Activated naive CD4-positive, alpha-beta T cell treated with anti-CD3 and anti-CD28 coated beads, Interleukin-2, amount 50 U/mL, for 24 hours (primary cell): ENCODE measurements at regions not wholly inside any gene's neighbourhood (a gene's known extent, or its start where the extent isn't known, plus 50 kb on each side); places are given as distances from the start of the nearest gene placed in this dataset.
"Not testable (repeated sequence)": the region's sequence is repeated elsewhere in the genome, so short reads cannot be mapped to it uniquely, and the experiment has no call there.

Source experiments
- H3K27ac Mint-ChIP-seq: one replicate; pipeline ENCODE4 v1.8.0; 2021; ENCODE audit warnings: mild to moderate bottlenecking, mixed read lengths
- H3K27me3 Mint-ChIP-seq: one replicate; pipeline ENCODE4 v1.8.0; 2021; ENCODE audit warnings: mixed read lengths
- H3K36me3 Mint-ChIP-seq: one replicate; pipeline ENCODE4 v1.8.0; 2021; ENCODE audit warnings: mixed read lengths
- H3K4me1 Mint-ChIP-seq: one replicate; pipeline ENCODE4 v1.8.0; 2021; ENCODE audit warnings: mixed read lengths
- H3K4me3 Mint-ChIP-seq: one replicate; pipeline ENCODE4 v1.8.0; 2021; ENCODE audit warnings: mild to moderate bottlenecking, mixed read lengths
- H3K9me3 Mint-ChIP-seq: one replicate; pipeline ENCODE4 v1.8.0; 2021; ENCODE audit warnings: mixed read lengths

DNA sequence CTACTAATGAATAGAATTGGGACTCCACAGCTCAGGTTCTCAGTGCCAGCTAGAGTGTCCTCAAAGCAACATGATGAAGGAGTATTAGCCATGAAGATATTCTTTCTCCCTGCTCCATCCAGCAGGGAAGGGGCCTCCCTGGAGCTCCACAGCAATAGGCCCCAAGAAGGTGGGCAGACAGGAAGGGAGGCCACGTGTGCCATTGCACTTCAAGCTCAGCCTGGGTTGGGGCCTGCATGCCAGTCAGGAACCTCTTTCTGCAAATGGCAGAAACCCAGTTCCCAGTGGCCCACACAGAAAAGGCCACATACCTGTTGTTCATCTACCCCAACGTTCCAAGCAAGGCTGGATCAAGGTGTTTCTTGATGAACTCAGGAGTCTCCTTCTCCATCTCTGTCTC lies 357.5 kb upstream of the SFSWAP start:
- Mint-ChIP-seq H3K27ac (no peak overlapping the region), H3K9me3 (no peaks in the 10 kb centered on the region), H3K36me3 (no peaks in the 10 kb centered on the region), H3K4me1 (no peaks in the 10 kb centered on the region), H3K4me3 (no peak overlapping the region), H3K27me3 (peaks cover 2% of the 10 kb centered on the region)

- no peak overlapping the region for H3K4me3 Mint-ChIP-seq
- H3K4me1 Mint-ChIP-seq, result no peaks in the 10 kb centered on the region
- H3K27me3 Mint-ChIP-seq, result peaks cover 2% of the 10 kb centered on the region
- no peaks in the 10 kb centered on the region for H3K9me3 Mint-ChIP-seq
- no peaks in the 10 kb centered on the region for H3K36me3 Mint-ChIP-seq
- no peak overlapping the region for H3K27ac Mint-ChIP-seq
Measured at GRCh38 chr12:131353826-131354225, 357.1 kb upstream of the SFSWAP start.

GRCh38 chr12:131355361-131356245 lies 355.3 kb upstream of the SFSWAP start:
- no peaks in the 10 kb centered on the region for H3K4me1 Mint-ChIP-seq
- no peaks in the 10 kb centered on the region for H3K9me3 Mint-ChIP-seq
- no peaks in the 10 kb centered on the region for H3K36me3 Mint-ChIP-seq
- H3K4me3 Mint-ChIP-seq, result no peak overlapping the region
- no peaks in the 10 kb centered on the region for H3K27me3 Mint-ChIP-seq
- no peak overlapping the region for H3K27ac Mint-ChIP-seq

- Mint-ChIP-seq H3K9me3 (no peaks in the 10 kb centered on the region), H3K27ac (no peak overlapping the region), H3K4me1 (no peaks in the 10 kb centered on the region), H3K27me3 (no peaks in the 10 kb centered on the region), H3K4me3 (no peak overlapping the region), H3K36me3 (no peaks in the 10 kb centered on the region)
Measured at GRCh38 chr12:131356485-131357184, 354.3 kb upstream of the SFSWAP start.

GRCh38 chr12:131357185-131357747 lies 353.6 kb upstream of the SFSWAP start:
- no peaks in the 10 kb centered on the region for H3K9me3 Mint-ChIP-seq
- no peaks in the 10 kb centered on the region for H3K4me1 Mint-ChIP-seq

DNA sequence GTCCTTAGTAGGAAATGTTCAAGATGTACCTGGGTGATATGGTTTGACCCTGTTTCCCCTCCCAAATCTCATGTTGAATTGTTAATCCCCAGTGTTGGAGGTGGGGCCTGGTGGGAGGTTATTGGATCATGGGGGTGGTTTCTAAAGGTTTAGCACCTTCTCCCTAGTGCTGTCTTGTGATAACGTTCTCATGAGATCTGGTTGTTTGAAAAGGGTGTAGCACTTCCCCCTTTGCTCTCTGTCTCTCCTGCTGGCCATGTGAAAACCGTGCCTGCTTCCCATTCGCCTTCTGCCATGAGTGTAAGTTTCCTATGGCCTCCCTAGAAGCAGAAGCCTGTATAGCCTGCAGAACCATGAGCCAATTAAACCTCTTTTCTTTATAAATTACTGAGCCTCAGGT lies 353.0 kb upstream of the SFSWAP start:
- Mint-ChIP-seq H3K4me3 (no peak overlapping the region), H3K4me1 (no peaks in the 10 kb centered on the region), H3K9me3 (no peaks in the 10 kb centered on the region), H3K36me3 (no peaks in the 10 kb centered on the region), H3K27me3 (no peaks in the 10 kb centered on the region), H3K27ac (no peak overlapping the region)

More at GRCh38 chr12:131357185-131357747, 353.6 kb upstream of the SFSWAP start:
- H3K27ac Mint-ChIP-seq, result no peak overlapping the region
- no peaks in the 10 kb centered on the region for H3K36me3 Mint-ChIP-seq
- no peak overlapping the region for H3K4me3 Mint-ChIP-seq
- H3K27me3 Mint-ChIP-seq, result no peaks in the 10 kb centered on the region

- Mint-ChIP-seq H3K9me3 (no peaks in the 10 kb centered on the region), H3K4me3 (no peak overlapping the region), H3K27me3 (peaks cover 4% of the 10 kb centered on the region), H3K4me1 (no peaks in the 10 kb centered on the region), H3K27ac (no peak overlapping the region), H3K36me3 (no peaks in the 10 kb centered on the region)
Measured at GRCh38 chr12:131362291-131363211, 348.3 kb upstream of the SFSWAP start.

- Mint-ChIP-seq H3K36me3 (no peaks in the 10 kb centered on the region), H3K4me3 (no peak overlapping the region), H3K9me3 (no peaks in the 10 kb centered on the region), H3K27ac (no peak overlapping the region), H3K4me1 (no peaks in the 10 kb centered on the region), H3K27me3 (peaks cover 4% of the 10 kb centered on the region)
Measured at GRCh38 chr12:131363393-131363792, 347.5 kb upstream of the SFSWAP start.

DNA sequence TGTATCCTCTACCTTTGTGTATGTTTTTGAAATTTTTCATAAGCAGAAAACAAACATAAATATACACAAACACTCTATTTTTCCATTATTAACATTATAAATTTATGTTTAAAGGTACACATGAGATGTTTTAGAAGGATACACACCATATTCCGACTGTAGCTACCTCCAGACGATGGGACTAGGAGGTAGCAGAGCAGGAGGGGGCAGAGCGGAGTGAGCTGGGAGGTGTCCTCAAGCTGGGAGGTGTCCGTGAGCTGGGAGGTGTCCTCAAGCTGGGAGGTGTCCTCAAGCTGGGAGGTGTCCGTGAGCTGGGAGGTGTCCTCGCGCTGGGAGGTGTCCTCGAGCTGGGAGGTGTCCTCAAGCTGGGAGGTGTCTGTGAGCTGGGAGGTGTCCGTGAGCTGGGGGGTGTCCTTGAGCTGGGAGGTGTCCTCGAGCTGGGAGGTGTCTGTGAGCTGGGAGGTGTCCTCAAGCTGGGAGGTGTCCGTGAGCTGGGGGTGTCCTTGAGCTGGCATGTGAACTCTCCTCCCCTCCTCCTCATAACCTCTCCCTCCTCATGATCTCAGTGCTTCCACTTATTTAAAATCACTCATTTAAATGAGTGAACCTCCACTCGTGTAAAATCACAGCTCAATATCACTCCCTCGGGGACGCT lies 346.9 kb upstream of the SFSWAP start:
- no peaks in the 10 kb centered on the region for H3K36me3 Mint-ChIP-seq
- H3K4me3 Mint-ChIP-seq, result no peak overlapping the region
- no peaks in the 10 kb centered on the region for H3K4me1 Mint-ChIP-seq
- H3K27me3 Mint-ChIP-seq, result peaks cover 4% of the 10 kb centered on the region
- H3K9me3 Mint-ChIP-seq, result no peaks in the 10 kb centered on the region
- no peak overlapping the region for H3K27ac Mint-ChIP-seq

DNA sequence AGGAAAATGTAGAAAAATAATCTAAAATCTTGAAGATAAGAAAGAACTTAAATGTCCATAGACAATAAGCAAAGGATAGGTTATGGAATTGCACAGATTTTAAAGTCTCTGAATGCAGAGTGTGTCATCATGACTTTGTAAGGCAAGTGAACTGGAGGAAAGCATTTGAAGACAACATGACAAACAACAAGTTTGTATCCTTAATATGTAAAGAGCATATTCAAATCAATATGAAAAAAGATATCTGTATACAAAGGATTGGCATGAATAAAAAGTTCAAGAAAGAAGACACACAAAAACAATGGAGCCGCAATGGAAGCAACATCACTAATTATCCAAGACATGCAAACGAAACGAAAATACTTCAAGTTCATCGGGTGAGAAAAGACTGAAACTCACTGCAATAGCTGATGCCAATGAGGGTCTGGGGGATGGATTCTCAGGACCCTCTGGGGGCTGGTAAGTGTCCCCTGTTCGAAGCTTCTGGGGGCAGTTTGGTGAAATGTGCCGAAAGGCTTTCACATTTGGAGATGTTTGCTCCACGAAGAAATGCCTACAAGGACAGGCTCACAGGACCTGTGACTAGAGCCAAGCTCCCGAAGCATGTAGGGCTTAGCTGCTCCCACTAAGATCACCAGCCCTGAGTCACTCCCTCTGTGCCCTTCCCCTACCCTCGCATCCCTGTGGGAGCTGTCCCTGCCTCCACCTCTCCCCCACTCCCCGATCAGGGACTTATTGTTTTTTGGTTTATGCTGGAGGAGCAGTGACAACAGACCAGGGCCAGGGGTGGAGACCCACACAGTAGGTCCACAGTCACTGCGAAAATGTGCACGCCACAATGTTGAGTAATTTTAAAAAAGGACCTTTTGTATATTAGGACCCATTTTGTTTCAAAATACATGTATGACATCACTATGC lies 345.7 kb upstream of the SFSWAP start:
- Mint-ChIP-seq H3K36me3 (no peaks in the 10 kb centered on the region), H3K27ac (no peak overlapping the region), H3K4me3 (no peak overlapping the region), H3K27me3 (peaks cover 4% of the 10 kb centered on the region), H3K9me3 (no peaks in the 10 kb centered on the region), H3K4me1 (no peaks in the 10 kb centered on the region)

DNA sequence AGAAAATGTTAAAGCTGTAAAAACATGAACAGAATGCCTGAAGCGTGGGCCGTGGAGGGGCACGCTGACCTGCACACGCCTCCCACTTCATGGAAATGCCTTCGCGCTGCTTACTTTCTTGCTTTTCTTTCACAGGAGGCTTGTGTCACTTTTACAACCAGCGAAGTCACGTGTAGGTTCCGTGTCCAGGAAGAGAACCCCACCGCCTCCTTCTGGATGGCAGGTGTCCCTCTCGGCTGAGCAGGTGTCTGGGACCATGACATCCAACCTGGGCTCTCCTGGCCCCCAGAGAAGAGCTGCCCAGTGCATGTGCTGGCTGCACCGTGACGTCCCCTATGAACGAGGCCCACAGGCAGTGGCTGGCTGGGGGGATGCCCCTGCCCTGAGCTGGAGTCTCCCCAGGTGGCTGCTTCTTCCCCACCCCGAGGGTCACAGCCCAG lies 345.0 kb upstream of the SFSWAP start:
- H3K27ac Mint-ChIP-seq, result no peak overlapping the region

GRCh38 chr12:131366261-131366871 lies 344.5 kb upstream of the SFSWAP start:
- Mint-ChIP-seq H3K36me3 (no peaks in the 10 kb centered on the region), H3K9me3 (no peaks in the 10 kb centered on the region), H3K4me3 (no peak overlapping the region), H3K4me1 (no peaks in the 10 kb centered on the region), H3K27ac (peak overlapping the region; percentile 72), H3K27me3 (peaks cover 4% of the 10 kb centered on the region)

More for the DNA sequence above, 345.0 kb upstream of the SFSWAP start:
- Mint-ChIP-seq H3K4me1 (no peaks in the 10 kb centered on the region), H3K4me3 (no peak overlapping the region), H3K9me3 (no peaks in the 10 kb centered on the region), H3K27me3 (peaks cover 4% of the 10 kb centered on the region), H3K36me3 (no peaks in the 10 kb centered on the region)

GRCh38 chr12:131367067-131367982 lies 343.6 kb upstream of the SFSWAP start:
- H3K9me3 Mint-ChIP-seq, H3K4me3 Mint-ChIP-seq, H3K27me3 Mint-ChIP-seq, H3K27ac Mint-ChIP-seq, H3K36me3 Mint-ChIP-seq, H3K4me1 Mint-ChIP-seq: not testable (repeated sequence)
